Left ventricle myocardium inferior (tissue), 1 donor: ENCODE measurements at regions not wholly inside any gene's neighbourhood (a gene's known extent, or its start where the extent isn't known, plus 50 kb on each side); places are given as distances from the start of the nearest gene placed in this dataset.

Experiments
- DNase-seq: peaks from one replicate; pipeline ENCODE4 v3.0.0-alpha.2; 2020
- H3K27ac ChIP-seq: fragments of 200-600 bp; replicated peaks from 2 replicates; pipeline ENCODE4 v1.8.0; 2021
- H3K27me3 ChIP-seq: fragments of 200-600 bp; 2 replicates; pipeline ENCODE4 v1.8.0; 2021; ENCODE audit warnings: low read depth
- H3K36me3 ChIP-seq: fragments of 200-600 bp; 2 replicates; pipeline ENCODE4 v1.8.0; 2021
- H3K4me1 ChIP-seq: fragments of 200-600 bp; 2 replicates; pipeline ENCODE4 v1.8.0; 2021
- H3K4me3 ChIP-seq: fragments of 200-600 bp; 2 replicates; pipeline ENCODE4 v1.8.0; 2021; ENCODE audit warnings: mild to moderate bottlenecking, moderate library complexity
- H3K9me3 ChIP-seq: fragments of 200-600 bp; replicated peaks from 2 replicates; pipeline ENCODE4 v1.8.0; 2021
- CTCF ChIP-seq: fragments of 200-600 bp; IDR thresholded peaks from 2 replicates; pipeline ENCODE4 v1.8.0; 2021; ENCODE audit warnings: antibody characterized with exemption, mild to moderate bottlenecking, borderline replicate concordance
- intact Hi-C: fragments of 100-400 bp; cut with micrococcal nuclease; formaldehyde crosslinking; loops from one replicate; pipeline ENCODE4 v1.11.0; 2022
- donor health status: DM: no; HTN: yes; CAD: no; lungs with severe emphysema.

DNA sequence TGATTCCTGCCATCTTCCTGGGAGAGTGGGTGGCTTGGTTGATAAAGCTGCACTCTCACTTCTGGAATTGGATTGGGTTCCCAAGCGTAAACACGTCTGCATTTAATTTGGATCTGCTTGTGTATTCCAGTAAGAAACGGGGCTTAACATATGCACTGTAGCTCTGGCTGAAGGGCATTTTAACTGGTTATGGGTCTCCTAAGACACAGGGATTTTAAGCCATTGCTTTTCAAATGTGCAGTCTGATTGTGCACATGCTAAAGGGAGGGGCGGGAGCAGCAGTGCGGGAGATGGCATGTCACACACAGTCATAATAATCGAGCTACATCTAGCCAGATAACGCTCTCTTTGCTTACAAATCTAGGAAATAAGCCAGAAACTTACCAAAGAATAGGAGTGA is 247.3 kb upstream of the LYZL1 start:
- H3K27ac ChIP-seq = no peak overlapping the region
- peaks cover 6% of the 10 kb centered on the region for H3K9me3 ChIP-seq
- H3K4me1 ChIP-seq = no peaks in the 10 kb centered on the region
- H3K4me3 ChIP-seq = no peak overlapping the region
- intact Hi-C loops = no loop called here
- no peaks in the 10 kb centered on the region for H3K27me3 ChIP-seq
- DNase-seq = no peak
- TF ChIP-seq CTCF = no peak
- no peaks in the 10 kb centered on the region for H3K36me3 ChIP-seq

DNA sequence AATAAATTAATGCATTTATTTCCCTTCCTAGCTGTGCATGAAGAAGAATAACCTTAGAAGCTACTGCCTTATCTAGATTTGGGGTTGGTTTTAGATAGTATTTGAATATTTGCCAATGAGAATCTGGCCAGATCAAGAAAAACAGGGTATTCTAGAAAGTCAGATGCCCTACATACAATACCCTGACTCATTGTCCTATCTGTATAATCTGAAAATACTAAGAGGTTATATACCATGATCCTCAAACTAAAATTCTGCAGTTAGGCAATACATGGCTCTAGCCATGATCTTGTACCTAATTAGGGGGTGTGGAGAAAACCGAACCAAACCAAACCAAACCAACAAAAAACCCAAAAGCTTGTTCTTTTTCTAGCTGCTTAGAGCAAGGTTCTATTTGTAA is 240.4 kb upstream of the LYZL1 start:
- Histone ChIP-seq H3K27ac (no peak overlapping the region), H3K36me3 (no peaks in the 10 kb centered on the region), H3K27me3 (peaks cover 8% of the 10 kb centered on the region), H3K4me3 (no peak overlapping the region), H3K9me3 (no peaks in the 10 kb centered on the region), H3K4me1 (no peaks in the 10 kb centered on the region)
- intact Hi-C loops = no loop called here
- TF ChIP-seq CTCF = no peak
- no peak for DNase-seq

DNA sequence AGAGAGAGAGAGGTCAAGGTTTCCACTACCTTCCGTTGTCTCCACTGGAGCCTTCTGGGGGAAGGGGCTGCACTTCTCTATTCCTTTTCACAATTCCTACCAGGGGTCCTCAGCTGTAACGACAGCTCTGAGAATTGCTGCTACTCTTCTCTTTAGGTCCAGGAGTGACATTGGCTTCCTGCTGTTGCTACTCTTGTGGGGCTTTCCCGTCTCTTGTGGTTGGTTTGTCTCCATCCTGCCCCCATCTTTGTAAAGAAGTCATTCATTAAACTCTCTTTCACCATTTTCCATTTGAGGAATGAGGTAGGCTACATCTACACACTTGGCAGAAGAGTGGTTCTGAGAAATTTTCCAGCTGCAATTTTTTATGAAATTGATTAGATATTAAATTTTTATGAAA is 238.8 kb upstream of the LYZL1 start:
- H3K9me3 ChIP-seq = no peaks in the 10 kb centered on the region
- intact Hi-C loops = no loop called here
- DNase-seq = no peak
- no peak overlapping the region for H3K4me3 ChIP-seq
- H3K36me3 ChIP-seq = no peaks in the 10 kb centered on the region
- peaks cover 8% of the 10 kb centered on the region for H3K27me3 ChIP-seq
- no peaks in the 10 kb centered on the region for H3K4me1 ChIP-seq
- no peak for TF ChIP-seq CTCF
- H3K27ac ChIP-seq = no peak overlapping the region

- H3K4me3 ChIP-seq = no peak overlapping the region
- no peak overlapping the region for H3K27ac ChIP-seq
- H3K9me3 ChIP-seq = no peaks in the 10 kb centered on the region
- H3K4me1 ChIP-seq = no peaks in the 10 kb centered on the region
- DNase-seq = no peak
- H3K27me3 ChIP-seq = peaks cover 8% of the 10 kb centered on the region
- H3K36me3 ChIP-seq = no peaks in the 10 kb centered on the region
- no peak for TF ChIP-seq CTCF
- intact Hi-C loops = no loop called here
These were observed 233.8 kb upstream of the LYZL1 start for GRCh38 chr10:29055101-29055500.

GRCh38 chr10:29056729-29057128 is 232.1 kb upstream of the LYZL1 start:
- no peaks in the 10 kb centered on the region for H3K36me3 ChIP-seq
- DNase-seq = no peak
- peaks cover 5% of the 10 kb centered on the region for H3K27me3 ChIP-seq
- no peaks in the 10 kb centered on the region for H3K4me1 ChIP-seq
- H3K9me3 ChIP-seq = no peaks in the 10 kb centered on the region
- no peak overlapping the region for H3K4me3 ChIP-seq
- intact Hi-C loops = no loop called here
- H3K27ac ChIP-seq = no peak overlapping the region
- TF ChIP-seq CTCF = no peak

DNA sequence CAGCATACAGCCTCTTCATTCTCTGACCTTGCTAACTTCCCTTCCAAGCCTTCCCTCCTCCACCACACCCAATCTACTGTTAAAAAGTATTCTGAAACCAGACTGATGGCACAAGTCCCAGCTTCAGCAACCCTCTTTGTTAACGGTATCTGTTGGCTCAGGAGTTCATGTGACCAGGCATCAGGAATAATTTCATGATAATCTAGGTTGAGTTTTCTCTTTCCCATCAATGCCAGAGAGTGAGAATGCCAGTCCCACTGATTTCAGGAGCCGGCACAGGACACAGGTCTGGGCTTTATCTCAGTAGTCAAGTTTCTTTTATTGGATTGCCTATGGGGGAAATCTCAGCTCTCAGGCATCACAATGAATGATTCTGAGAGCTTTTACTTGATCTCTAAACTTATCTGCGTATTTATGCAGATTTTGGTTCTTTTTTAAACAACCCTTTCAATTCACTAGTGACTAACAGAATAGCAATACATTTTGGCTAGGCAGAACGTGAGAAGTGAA is 231.0 kb upstream of the LYZL1 start:
- Histone ChIP-seq H3K36me3 (no peaks in the 10 kb centered on the region), H3K9me3 (no peaks in the 10 kb centered on the region), H3K4me1 (no peaks in the 10 kb centered on the region), H3K4me3 (no peak overlapping the region), H3K27me3 (no peaks in the 10 kb centered on the region), H3K27ac (peak overlapping the region; percentile 30)
- intact Hi-C loops = no loop called here
- no peak for TF ChIP-seq CTCF
- no peak for DNase-seq
